Head of caudate nucleus (tissue), 42 donors: ENCODE measurements at regions not wholly inside any gene's neighbourhood (a gene's known extent, or its start where the extent isn't known, plus 50 kb on each side); places are given as distances from the start of the nearest gene placed in this dataset.
A peak's percentile ranks its signal among the peaks of the same experiment; 100 is the strongest.

Source experiments
- DNase-seq, 42 donors: peaks; one replicate each; pipeline versions ENCODE4 v3.0.0 to v3.0.0-alpha.2; 2020 to 2021; ENCODE audit warnings: mixed read lengths in 7 of 42
- intact Hi-C: fragments of 100-400 bp; cut with DNase I; formaldehyde crosslinking; loops from one replicate; pipeline ENCODE4 v1.15.0; 2022

- intact Hi-C loops = no loop called here
- no peak for DNase-seq
These were observed 95.6 kb downstream of the PALM2AKAP2 start for GRCh38 chr9:109875495-109876129.

GRCh38 chr9:109880276-109881169 is 100.5 kb downstream of the PALM2AKAP2 start:
- intact Hi-C loops = no loop called here
- DNase-seq = peak in 5 of 42 donors; percentile 21 to 65 (median 27)

- no peak for DNase-seq
- intact Hi-C loops = no loop called here
These were observed 103.6 kb downstream of the PALM2AKAP2 start for GRCh38 chr9:109883623-109884022.

GRCh38 chr9:109886041-109886440 is 106.0 kb downstream of the PALM2AKAP2 start:
- peak in 11 of 42 donors; percentile 28 to 71 (median 42) for DNase-seq
- intact Hi-C loops = no loop called here

- intact Hi-C loops = no loop called here
- DNase-seq = peak in 1 of 42 donors; percentile 28
These were observed 106.6 kb downstream of the PALM2AKAP2 start for GRCh38 chr9:109886617-109887016.

GRCh38 chr9:109887079-109887478 is 107.1 kb downstream of the PALM2AKAP2 start:
- peak in 20 of 42 donors; percentile 21 to 74 (median 38) for DNase-seq
- intact Hi-C loops = no loop called here

- intact Hi-C loops = no loop called here
- DNase-seq = no peak
These were observed 108.7 kb downstream of the PALM2AKAP2 start for GRCh38 chr9:109888695-109889094.

- intact Hi-C loops = no loop called here
- DNase-seq = peak in 1 of 42 donors; percentile 43
These were observed 109.5 kb downstream of the PALM2AKAP2 start for GRCh38 chr9:109889456-109889855.

GRCh38 chr9:109893241-109893640 is 113.2 kb downstream of the PALM2AKAP2 start:
- DNase-seq = no peak
- intact Hi-C loops = no loop called here

- DNase-seq = no peak
- intact Hi-C loops = no loop called here
These were observed 114.5 kb downstream of the PALM2AKAP2 start for GRCh38 chr9:109894473-109894872.

GRCh38 chr9:109894921-109895758 is 115.1 kb downstream of the PALM2AKAP2 start:
- intact Hi-C loops = no loop called here
- peak in 11 of 42 donors; percentile 22 to 68 (median 36) for DNase-seq

GRCh38 chr9:109901201-109901600 is 121.2 kb downstream of the PALM2AKAP2 start:
- DNase-seq = no peak
- intact Hi-C loops = loop anchor here (5.0 to 10.0 kb wide), 2 partner anchors 154 to 251 kb away; no protein-coding TSS in a partner anchor

- intact Hi-C loops = loop anchor here (5.0 to 10.0 kb wide), 2 partner anchors 151 to 249 kb away; no protein-coding TSS in a partner anchor
- DNase-seq = peak in 40 of 42 donors; percentile 28 to 88 (median 61)
These were observed 123.6 kb downstream of the PALM2AKAP2 start for GRCh38 chr9:109903515-109904138.

GRCh38 chr9:109904666-109905065 is 124.7 kb downstream of the PALM2AKAP2 start:
- no peak for DNase-seq
- intact Hi-C loops = loop anchor here (5.0 to 10.0 kb wide), 2 partner anchors 150 to 248 kb away; no protein-coding TSS in a partner anchor

- intact Hi-C loops = loop anchor here (10.0 kb wide), 1 partner anchor 149 kb away; no protein-coding TSS in a partner anchor
- no peak for DNase-seq
These were observed 125.5 kb downstream of the PALM2AKAP2 start for GRCh38 chr9:109905472-109905871.

GRCh38 chr9:109906766-109907382 is 126.9 kb downstream of the PALM2AKAP2 start:
- DNase-seq = peak in 2 of 42 donors; percentile 34 to 47
- intact Hi-C loops = loop anchor here (10.0 kb wide), 1 partner anchor 148 kb away; no protein-coding TSS in a partner anchor

- DNase-seq = peak in 29 of 42 donors; percentile 17 to 80 (median 43)
- intact Hi-C loops = loop anchor here (10.0 kb wide), 1 partner anchor 147 kb away; no protein-coding TSS in a partner anchor
These were observed 127.4 kb downstream of the PALM2AKAP2 start for GRCh38 chr9:109907400-109907799.
